NCI-H2081 treated with DMSO at 0.1 percent for 48 hours (cell line): ENCODE measurements at regions not wholly inside any gene's neighbourhood (a gene's known extent, or its start where the extent isn't known, plus 50 kb on each side); places are given as distances from the start of the nearest gene placed in this dataset.

Experiments used
- DNase-seq: peaks from one replicate; lab custom pipeline; 2025; lab: John Stamatoyannopoulos, UW

DNA sequence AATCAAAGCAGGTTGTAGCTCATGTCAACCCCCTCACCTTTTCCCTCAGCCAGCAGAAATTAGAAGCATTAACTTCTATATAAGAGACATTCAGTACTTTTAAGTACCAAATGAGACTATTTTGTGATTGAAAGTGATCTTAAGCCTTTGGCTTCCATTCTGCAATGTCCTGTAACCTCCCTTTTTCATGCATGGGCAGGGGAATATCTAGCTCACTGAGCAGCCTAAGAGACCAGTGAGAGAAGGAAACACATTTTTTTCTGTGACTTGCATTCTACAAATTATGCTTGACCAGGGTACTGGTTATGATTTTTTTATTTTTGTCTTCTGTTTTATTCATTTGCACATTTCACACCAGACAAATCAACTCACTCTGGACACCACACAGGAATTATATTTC, 369.6 kb downstream of the KCTD12 start:
- DNase-seq, result no peak

DNA sequence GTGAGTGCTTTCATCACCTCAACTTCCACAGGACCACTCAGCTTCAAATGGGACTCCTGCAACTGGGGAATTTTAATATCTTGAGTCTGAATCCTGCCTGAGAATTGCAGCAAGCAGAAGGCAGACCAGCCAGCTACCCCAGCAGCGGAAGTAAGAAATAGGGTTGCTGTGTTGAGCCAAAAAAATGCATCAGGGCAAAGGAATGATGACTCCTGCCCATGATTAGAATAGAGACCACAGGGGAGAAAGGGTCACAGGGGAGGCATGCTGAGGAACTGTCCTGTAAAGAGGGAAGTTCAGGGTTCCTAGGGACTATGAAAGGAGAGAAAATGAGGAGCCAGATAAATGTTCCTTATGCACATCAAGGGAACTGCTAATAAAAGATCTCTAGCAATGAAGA, 370.2 kb downstream of the KCTD12 start:
- no peak for DNase-seq

DNA sequence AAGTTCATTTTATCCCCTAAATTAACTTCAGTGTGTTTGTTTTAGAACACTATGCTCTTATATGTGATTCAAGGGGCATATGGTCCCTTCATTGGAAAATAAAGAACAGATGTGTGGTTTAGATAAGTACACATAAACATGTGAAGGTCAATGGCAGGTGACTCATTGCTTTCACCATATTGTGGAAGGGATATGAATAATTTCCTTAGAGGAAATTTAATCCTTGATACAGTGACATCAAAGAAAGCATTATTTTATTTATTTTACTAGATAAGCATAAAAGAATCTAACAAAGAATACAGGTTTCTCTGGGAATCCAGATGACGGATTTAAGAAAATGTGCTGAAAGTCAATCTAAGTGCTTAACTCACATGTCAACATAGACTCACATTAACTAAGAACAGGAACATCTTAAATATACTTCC, 373.5 kb downstream of the KCTD12 start:
- DNase-seq, result no peak

DNA sequence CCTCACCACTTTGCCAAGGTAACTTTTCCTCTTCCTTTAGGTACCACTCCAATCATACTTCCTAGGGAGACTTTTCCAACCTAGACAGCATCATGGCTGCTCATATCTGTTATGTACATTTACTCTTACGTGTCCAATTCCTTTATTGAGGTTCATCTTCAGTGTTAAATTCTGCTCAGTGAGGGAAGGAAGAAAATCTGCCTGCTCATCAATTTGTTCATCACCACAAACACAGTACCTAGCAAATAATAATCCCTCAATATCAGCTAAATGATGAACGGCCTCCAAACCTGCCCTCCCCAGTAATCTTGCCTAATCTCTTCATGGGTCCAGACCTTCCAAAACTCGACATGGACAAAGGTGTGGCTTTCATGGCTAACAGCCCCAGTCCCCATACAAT, 380.8 kb downstream of the KCTD12 start:
- no peak for DNase-seq

DNA sequence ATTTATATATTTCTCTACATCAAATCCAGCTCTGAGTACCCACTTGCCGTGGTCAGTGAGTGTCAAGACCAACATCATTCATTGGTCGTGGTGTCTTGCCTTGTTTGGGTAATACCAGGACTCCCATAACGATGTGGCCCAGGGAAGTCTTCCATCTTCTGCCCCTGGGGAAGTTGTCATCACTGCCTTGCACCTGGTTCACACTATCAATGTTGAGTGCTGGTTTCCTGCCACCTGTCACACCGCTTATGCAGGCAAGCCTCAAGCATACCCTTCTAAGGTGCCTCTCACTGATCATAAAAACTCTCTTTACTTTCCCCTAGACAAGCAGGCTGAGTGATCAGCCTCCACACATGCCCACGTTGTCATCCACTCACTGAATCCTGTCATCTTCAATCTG, 382.4 kb downstream of the KCTD12 start:
- DNase-seq, result no peak

DNA sequence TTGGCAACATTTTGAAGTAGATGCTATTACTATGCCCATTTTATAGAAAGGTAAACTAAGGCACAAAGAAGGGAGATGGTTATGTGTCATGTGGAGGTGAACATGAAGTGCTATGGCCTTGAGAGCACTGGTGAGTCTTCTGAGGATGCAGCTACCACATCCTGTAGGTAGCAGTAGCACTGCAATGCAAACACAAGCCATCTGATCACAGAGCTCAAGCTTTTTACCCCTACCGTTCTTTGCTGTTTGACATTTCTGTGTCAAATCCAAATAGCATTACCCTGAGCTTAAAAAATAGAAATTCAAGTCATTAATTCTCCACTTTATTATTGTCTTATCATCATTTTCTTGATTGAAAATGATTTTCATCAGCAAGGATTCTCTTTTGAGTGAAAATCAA, 382.9 kb downstream of the KCTD12 start:
- DNase-seq, result no peak

DNA sequence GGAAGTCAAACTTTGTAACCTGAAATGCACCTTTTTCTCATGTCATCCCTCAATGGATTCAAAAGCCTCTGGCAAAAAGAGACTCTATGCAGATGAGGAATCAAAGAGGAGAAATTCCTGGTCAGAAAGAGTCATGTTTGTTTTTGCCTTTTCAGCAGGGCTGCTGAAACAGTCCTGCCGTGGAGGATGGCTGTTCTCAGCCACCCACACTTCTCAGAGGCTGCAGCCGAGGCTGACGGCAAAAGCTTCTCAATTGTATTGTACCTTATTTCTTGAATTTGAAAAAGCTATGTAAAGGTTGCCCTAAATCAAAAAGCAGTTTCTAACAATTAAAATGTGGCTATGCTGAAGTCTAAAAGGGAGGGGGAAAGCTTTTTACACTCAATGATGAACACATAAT, 385.3 kb downstream of the KCTD12 start:
- no peak for DNase-seq

DNA sequence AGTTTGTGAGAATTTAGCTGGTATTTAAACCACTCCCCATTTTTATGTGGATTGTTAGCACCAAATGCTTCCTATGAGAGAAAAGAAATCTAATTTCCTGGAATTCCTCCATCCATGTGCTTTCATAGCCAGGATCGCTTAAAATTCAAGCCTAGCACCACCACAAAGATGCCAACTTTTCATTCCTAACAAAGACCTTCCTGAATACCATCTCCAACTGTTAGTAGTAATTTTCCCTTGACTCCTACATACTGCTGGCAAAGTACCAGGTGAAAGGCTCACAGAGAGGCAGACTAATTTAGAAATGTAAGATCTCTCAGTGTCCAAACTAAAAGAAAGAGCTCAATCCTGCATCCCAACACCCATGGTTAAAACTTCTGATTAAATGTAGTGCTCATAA, 386.3 kb downstream of the KCTD12 start:
- DNase-seq, result no peak

DNA sequence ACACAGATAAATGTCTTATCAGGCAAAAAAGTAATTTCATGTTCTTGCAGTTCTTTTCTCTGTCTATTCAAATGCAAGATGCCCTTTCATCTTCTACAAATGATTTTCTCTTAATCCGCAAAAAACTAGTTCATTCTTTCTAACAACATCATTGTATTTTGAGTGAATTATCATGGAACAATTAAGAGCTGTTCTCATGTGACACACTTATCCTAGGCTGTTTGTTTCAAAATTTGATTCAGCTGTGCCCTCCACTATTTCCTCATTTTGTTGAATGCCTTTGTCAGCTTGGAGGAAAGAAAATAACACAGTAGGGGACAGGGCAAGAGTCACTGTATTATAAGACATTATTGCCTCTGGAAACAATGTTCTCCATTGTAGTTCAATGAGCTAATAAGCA, 396.9 kb downstream of the KCTD12 start:
- DNase-seq, result no peak

DNA sequence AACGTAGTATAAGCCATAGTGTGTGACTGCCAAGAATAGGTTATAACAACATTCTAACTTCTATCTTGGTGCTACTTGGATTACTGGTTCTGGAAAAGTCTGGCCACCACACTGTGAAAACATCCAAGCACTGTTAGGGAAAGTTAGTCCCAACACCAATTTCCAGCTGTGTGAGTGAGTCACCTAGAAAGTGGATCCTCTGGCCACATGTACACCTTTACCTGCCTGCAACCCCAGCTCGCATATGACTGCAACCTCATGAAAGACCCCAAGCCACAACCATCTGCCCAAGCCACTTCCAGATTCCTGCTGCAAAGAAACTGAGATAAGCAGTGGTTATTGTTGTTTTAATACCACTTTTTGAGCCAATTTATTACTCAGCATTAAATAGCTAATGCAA, 404.5 kb downstream of the KCTD12 start:
- no peak for DNase-seq

DNA sequence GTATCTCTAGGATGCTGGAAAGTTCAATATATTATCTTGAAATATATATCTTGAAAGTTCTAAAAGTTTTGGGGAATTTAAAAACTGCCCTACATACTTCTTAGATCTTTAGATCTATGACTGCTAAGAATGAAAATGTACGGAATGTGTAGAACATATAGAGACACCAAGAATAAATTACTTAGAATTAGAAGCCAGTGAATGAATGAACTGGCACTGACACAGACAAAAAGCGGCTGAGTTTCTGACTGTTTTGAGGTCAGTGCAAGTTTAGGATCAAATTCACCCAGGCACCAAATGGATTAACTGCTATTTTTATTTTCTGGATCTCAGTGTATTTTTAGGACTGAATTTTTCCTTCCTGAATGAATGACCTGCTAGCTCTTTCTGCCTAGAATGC, 411.2 kb downstream of the KCTD12 start:
- no peak for DNase-seq

DNA sequence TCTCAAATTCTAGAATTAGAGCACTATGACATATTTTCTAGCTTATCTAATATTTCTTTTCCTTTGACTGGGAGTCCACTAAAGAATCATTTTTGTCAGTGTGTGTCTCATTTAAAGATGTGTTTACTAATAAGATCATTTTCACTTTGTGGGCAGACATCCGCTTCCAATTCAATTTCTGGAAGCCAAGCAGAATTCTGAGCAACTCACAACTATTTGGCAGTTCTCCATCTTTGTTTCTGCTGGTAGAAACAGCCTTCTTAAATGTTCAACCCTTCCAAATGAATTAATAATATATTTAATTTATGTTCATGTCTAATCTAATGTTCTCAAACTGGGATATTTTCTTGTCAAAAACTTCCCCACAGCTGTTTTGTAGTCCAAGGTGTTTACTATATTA, 411.8 kb downstream of the KCTD12 start:
- DNase-seq, result no peak

DNA sequence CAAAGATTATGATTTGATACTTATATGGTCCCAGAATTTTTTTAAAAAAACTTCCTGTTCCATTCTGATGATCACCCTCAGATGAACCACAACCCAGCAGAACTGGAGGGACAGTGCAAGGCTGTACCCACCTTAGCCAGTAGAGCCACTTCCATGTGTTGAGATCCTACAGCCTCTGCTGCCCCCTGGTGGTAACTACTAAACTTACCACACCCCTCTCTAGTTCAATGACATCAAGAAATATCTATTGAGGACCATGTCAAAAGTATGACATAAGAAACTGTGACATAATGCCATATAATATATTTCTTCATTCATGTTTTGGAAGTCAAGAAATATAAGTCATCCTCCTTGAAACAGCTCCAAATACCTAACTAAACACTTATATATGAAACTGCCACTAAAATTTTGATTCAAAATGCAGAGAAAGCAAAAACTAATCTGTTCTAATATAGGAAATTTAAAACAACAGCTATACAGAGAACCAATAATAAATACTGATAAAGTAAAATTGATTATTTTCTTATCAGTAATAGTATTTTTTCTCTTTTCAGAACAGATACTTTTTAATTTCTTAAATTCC, 412.6 kb downstream of the KCTD12 start:
- DNase-seq, result no peak

DNA sequence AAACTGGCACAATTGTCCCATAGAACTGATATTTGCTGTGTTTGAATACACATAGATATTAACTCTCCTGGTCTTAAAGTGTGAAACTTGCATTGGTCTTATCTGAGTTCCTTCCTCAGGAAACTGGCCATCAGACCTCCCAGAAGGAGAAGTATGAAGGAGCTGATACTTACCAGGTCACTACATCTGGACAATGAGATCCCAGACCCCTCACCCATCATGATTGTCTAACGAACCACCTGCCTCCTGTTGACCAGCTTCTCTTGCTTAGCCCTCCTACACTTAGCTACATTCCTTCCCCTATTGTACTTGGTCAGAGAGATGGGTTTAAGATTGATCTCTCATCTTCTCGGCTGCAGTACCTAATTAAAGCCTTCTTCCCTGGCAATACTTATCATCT, 413.3 kb downstream of the KCTD12 start:
- no peak for DNase-seq

DNA sequence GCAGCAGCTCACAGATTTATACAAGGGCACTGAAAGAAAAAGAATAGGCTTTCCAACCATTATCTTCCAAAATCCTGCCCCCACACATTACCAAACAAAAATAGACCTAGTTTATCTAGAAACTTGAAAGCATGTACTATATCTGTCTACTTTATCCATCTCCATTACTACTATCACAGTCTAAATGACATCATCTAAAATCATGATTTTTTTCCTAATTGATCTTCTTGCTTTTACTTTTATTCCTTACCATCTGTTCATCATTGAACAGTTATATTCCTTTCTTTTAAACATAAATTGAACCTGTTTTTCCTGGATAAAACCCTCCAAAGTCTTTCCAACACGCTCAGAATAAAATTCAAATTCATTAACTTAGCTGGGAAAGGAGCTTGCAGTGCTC, 414.7 kb downstream of the KCTD12 start:
- no peak for DNase-seq

DNA sequence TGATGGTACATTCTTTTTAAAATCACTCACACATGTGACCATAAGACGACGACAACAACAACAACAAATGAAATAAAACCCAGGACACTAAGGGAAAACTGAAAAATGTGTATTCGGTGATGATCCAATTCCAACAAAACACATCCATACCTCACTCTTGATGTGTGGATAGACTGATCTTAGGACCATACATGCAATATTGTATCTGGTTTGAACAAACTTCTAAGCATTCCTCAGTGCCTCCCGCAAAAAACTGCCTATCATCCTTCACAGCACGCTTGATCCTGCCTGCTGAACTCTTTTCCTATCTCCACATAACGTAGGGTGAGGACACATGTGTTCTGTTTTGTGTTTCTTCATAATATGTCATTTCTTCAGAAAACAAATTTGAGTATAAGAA, 415.2 kb downstream of the KCTD12 start:
- no peak for DNase-seq

DNA sequence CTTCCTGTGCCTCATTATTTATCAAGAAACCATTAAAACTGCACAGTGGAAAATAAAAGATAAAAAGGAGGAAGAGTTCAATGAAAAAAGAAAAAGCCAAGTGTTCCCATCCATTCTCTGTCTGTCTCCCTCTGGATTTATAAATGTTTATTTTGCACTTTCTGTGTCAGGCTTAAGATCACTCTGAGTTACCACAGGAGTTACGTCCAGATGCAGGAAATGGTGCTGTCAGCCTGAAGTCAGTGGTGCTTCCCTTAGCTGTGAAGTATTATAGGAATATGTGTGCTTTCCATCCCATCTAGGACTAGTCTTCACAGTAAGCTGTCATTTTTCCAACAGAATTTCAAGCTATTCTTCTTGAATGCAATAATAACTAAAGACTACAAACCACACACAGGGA, 420.2 kb downstream of the KCTD12 start:
- no peak for DNase-seq

DNA sequence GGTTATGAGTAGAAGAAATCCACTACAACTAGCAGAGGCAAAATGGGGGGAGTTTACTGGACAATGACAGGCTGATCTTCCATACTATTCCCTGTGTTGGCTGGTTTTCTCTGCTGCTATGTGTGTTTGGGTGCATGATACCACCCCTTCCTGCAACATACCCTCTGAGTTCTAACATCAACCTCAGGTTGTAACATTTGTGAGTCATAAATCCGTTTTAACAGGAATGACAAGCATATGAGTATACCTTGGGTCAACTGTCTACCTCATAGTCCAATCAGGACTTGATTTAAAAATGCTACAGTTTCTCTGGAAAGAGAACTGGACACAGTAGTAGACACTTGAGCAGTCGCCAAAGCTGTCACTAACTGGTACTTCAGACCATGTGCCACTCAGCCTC, 422.9 kb downstream of the KCTD12 start:
- no peak for DNase-seq

DNA sequence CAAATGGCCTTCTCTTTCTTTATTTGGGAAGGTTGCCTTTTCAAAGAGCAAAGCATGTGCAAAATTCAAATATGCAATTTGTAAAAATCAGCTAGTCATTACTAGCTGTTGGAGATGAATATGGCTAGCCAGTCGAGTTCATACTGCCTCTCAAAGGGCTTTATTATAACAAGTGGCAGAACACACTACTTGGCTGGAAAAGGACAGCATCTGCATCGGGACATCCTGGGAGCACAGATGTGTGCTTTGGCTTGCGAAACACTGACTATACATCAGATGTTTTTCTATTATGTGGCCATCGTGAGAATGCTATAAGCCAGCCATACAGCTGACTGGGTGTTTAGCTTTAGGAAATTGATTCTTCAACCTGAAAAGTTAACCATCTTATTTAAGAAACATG, 424.2 kb downstream of the KCTD12 start:
- DNase-seq, result no peak

DNA sequence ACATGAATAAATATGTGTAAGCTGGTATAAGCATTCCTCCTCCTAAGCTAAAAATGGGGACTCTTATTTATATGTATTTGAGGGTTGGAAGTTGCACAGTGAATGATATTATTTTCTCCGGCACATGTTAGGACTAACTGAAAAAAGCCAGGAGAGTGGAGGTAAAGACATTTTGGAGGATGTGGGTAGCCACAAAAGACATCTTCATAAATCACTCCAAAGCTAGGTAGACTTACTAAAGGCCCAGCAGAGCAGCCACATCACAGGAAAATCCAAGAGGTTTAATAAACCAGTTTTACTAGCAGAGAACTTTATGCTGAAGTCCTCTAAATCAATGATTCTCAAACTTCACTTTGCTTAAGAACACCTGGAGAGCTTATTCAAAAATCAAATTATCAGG, 424.7 kb downstream of the KCTD12 start:
- DNase-seq, result no peak

DNA sequence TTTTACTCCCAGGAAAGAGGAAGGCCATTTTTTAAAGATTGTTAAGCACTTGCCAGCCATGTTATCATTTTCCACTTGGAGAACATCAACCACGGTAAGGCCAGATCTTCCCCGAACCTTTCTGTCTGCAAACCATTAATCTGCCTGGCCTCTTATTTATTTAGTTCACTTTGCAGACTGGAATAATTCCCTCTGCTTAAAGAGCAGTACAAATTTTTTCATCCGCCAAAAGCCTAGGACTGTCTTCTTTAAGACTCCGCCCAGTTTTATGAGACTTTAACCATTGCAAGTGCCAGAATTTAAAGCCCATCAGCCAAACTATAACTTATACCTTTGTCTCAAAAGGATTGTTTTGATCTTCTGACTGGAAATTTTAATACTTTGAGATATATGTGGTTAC, 426.3 kb downstream of the KCTD12 start:
- no peak for DNase-seq

DNA sequence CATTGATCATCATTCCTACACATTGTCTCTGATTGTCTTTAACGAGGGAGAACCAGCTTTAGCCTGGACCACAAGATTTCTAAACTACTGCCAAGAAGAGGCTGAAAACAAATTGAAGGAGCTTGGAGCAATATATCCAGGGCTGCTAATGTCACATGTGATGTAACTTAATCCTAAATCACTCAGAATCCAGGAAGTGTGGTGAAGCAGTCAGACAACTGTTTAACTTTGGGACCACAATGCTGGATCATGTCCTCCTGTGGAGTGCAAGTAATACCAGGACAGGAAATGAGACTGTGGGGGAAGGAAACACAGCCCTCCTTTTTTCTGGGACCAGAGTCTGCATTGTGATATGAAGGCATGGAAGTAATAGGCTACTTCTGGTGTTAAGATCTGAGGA, 430.2 kb downstream of the KCTD12 start:
- DNase-seq, result no peak

DNA sequence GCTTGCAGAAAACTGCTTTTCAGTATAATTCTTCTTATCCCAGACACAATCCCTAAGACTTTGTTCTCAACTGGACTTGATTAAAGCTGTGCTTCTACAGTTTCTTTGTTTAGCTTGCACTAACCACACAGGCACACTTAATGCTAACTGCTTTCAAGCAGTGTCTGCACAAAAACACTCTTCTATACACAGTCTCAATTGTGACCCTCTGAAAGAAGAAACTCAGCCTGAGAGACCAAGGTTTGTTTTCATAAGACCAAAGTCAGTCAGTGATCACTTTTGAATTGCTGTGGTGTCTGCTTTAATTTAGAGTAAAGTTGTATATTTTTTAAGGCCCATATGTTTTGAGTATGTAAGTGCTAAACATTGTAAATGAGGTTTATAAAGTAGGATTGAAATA, 431.2 kb downstream of the KCTD12 start:
- no peak for DNase-seq

DNA sequence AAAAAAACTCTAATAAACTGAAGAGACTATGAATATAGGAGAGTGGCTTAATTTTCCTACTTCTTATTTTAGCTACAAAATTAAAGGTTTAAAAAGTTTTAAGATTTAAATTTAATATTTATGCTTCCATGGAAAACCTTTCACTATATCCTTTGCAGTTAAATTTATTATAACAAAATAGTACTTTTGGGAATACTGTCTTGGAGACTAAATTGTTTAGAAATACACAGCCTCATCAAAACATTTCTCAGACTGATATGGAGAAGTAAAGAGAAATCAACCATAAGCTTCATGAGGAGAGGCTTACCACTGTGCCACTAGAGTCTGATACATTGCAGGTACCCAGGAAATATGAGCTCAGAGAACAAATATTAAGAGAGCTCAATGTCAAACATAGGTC, 436.5 kb downstream of the KCTD12 start:
- DNase-seq, result no peak

DNA sequence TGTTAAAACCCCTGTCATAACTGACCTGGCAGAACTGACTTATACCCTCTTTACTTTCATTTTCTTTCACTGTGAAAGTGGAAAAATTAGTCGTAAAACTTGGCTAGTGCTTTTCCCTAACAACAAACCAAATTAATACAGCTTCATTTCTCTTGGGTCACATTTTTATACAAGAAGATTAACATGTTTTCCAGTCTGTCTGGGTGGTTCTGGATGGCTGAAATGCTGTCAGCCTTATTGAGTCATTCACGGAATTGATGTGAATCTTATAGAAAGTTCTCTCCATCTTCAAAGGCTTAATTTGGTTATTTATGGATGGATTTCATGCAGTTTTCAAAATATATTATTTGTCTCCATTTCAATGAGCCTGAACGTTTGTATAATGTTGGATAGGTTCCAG, 440.0 kb downstream of the KCTD12 start:
- DNase-seq, result no peak
